H9 (cell line): ENCODE measurements at regions not wholly inside any gene's neighbourhood (a gene's known extent, or its start where the extent isn't known, plus 50 kb on each side); places are given as distances from the start of the nearest gene placed in this dataset.

Experiments used
- DNase-seq: peaks from one replicate; pipeline ENCODE4 v3.0.0-alpha.2; 2017
- H2AFZ ChIP-seq: one replicate; pipeline ENCODE4 v1.6.1; 2013; ENCODE audit warnings: mild to moderate bottlenecking, low read length, control low read depth, moderate library complexity
- H2AK5ac ChIP-seq: 2 replicates; pipeline ENCODE4 v1.6.1; 2013; ENCODE audit warnings: low read length, control low read depth, mixed read lengths; ENCODE audit not compliant: insufficient read length
- H2BK120ac ChIP-seq: one replicate; pipeline ENCODE4 v1.6.1; 2013; ENCODE audit warnings: low read depth, mild to moderate bottlenecking, low read length, control low read depth, inconsistent platforms; ENCODE audit not compliant: poor library complexity, severe bottlenecking
- H2BK12ac ChIP-seq: 2 replicates; pipeline ENCODE4 v1.6.1; 2013; ENCODE audit warnings: low read length, control low read depth, mixed read lengths, low read depth; ENCODE audit not compliant: insufficient read length
- H2BK15ac ChIP-seq: 2 replicates; pipeline ENCODE4 v1.6.1; 2013; ENCODE audit warnings: low read depth, low read length, control low read depth
- H2BK20ac ChIP-seq: one replicate; pipeline ENCODE4 v1.6.1; 2013; ENCODE audit warnings: low read depth, mild to moderate bottlenecking, low read length, control low read depth, inconsistent platforms; ENCODE audit not compliant: poor library complexity, severe bottlenecking
- H2BK5ac ChIP-seq: 2 replicates; pipeline ENCODE4 v1.6.1; 2013; ENCODE audit warnings: low read length, control low read depth, mixed read lengths; ENCODE audit not compliant: insufficient read length
- H3K14ac ChIP-seq: 2 replicates; pipeline ENCODE4 v1.6.1; 2013; ENCODE audit warnings: low read length, control low read depth; ENCODE audit not compliant: insufficient read depth
- H3K18ac ChIP-seq: 2 replicates; pipeline ENCODE4 v1.6.1; 2013; ENCODE audit warnings: low read depth, mild to moderate bottlenecking, mixed read lengths, low read length, control low read depth; ENCODE audit not compliant: insufficient read length
- H3K23ac ChIP-seq: 2 replicates; pipeline ENCODE4 v1.6.1; 2013; ENCODE audit warnings: low read length, control low read depth, mixed read lengths, low read depth; ENCODE audit not compliant: insufficient read length
- H3K23me2 ChIP-seq: 2 replicates; pipeline ENCODE4 v1.6.1; 2013; ENCODE audit warnings: low read depth, mild to moderate bottlenecking, mixed read lengths, low read length, control low read depth; ENCODE audit not compliant: insufficient read length, poor library complexity, severe bottlenecking
- H3K27ac ChIP-seq: 2 replicates; pipeline ENCODE4 v1.5.1; 2013; ENCODE audit warnings: low read length, control low read depth, mixed read lengths, low read depth; ENCODE audit not compliant: insufficient read length
- H3K27me3 ChIP-seq: 2 replicates; pipeline ENCODE4 v1.6.1; 2013; ENCODE audit warnings: low read length, control low read depth, inconsistent platforms; ENCODE audit not compliant: insufficient read depth
- H3K4ac ChIP-seq: 2 replicates; pipeline ENCODE4 v1.6.1; 2013; ENCODE audit warnings: low read depth, mild to moderate bottlenecking, control low read depth, inconsistent platforms, low read length, moderate library complexity
- H3K4me1 ChIP-seq: 2 replicates; pipeline ENCODE4 v1.6.1; 2013; ENCODE audit warnings: low read length, control low read depth, inconsistent platforms; ENCODE audit not compliant: insufficient read depth
- H3K4me2 ChIP-seq: 2 replicates; pipeline ENCODE4 v1.6.1; 2013; ENCODE audit warnings: low read length, control low read depth, mixed read lengths; ENCODE audit not compliant: insufficient read length, insufficient read depth
- H3K56ac ChIP-seq: 2 replicates; pipeline ENCODE4 v1.6.1; 2013; ENCODE audit warnings: low read depth, mild to moderate bottlenecking, mixed read lengths, low read length, control low read depth; ENCODE audit not compliant: insufficient read length
- H3K79me1 ChIP-seq: 2 replicates; pipeline ENCODE4 v1.6.1; 2013; ENCODE audit warnings: low read depth, mild to moderate bottlenecking, moderate library complexity, low read length, control low read depth, inconsistent platforms; ENCODE audit not compliant: insufficient read depth, poor library complexity, severe bottlenecking
- H3K79me2 ChIP-seq: 2 replicates; pipeline ENCODE4 v1.6.1; 2013; ENCODE audit warnings: low read length, control low read depth, inconsistent platforms; ENCODE audit not compliant: insufficient read depth
- H3K9ac ChIP-seq: 2 replicates; pipeline ENCODE4 v1.6.1; 2013; ENCODE audit warnings: low read length, control low read depth, mixed read lengths; ENCODE audit not compliant: insufficient read length; ENCODE audit errors: extremely low read depth
- H3K9me3 ChIP-seq: one replicate; pipeline ENCODE4 v1.6.1; 2013; ENCODE audit warnings: low read depth, low read length, inconsistent platforms; ENCODE audit not compliant: control insufficient read depth
- H3T11ph ChIP-seq: one replicate; pipeline ENCODE4 v1.6.1; 2013; ENCODE audit warnings: mild to moderate bottlenecking, low read length, control low read depth, inconsistent platforms
- H4K20me1 ChIP-seq: one replicate; pipeline ENCODE4 v1.6.1; 2013; ENCODE audit not compliant: control insufficient read depth, insufficient read length, insufficient read depth
- H4K5ac ChIP-seq: 2 replicates; pipeline ENCODE4 v1.6.1; 2013; ENCODE audit warnings: low read depth, mild to moderate bottlenecking, mixed read lengths, low read length, control low read depth; ENCODE audit not compliant: insufficient read length
- H4K8ac ChIP-seq: replicated peaks from 2 replicates; pipeline ENCODE4 v1.6.1; 2013; ENCODE audit warnings: low read length, control low read depth, mixed read lengths, low read depth; ENCODE audit not compliant: insufficient read length
- H4K91ac ChIP-seq: 2 replicates; pipeline ENCODE4 v1.6.1; 2013; ENCODE audit warnings: low read depth, mild to moderate bottlenecking, moderate library complexity, mixed read lengths, low read length, control low read depth; ENCODE audit not compliant: insufficient read length
- H3K27ac Mint-ChIP-seq, 3 experiments: 2 replicates in 2 of 3; 3 replicates in 1 of 3; pipeline ENCODE4 v1.8.0; 2020 to 2021; ENCODE audit warnings: mixed read lengths in 3 of 3, mild to moderate bottlenecking in 1 of 3, moderate library complexity in 1 of 3
- H3K27me3 Mint-ChIP-seq: 2 replicates; pipeline ENCODE4 v1.8.0; 2021; ENCODE audit warnings: low read depth, mild to moderate bottlenecking, moderate library complexity, mixed read lengths
- H3K36me3 Mint-ChIP-seq, 3 experiments: 2 replicates in 2 of 3; 3 replicates in 1 of 3; pipeline ENCODE4 v1.8.0; 2020 to 2021; ENCODE audit warnings: low read depth in 3 of 3, mixed read lengths in 3 of 3; ENCODE audit not compliant: insufficient read depth in 1 of 3
- H3K4me1 Mint-ChIP-seq, 2 experiments: 2 replicates each; pipeline ENCODE4 v1.8.0; 2020; ENCODE audit warnings: mixed read lengths in 2 of 2
- H3K4me3 Mint-ChIP-seq, 2 experiments: 2 replicates in 1 of 2; 3 replicates in 1 of 2; pipeline ENCODE4 v1.8.0; 2020 to 2021; ENCODE audit warnings: mild to moderate bottlenecking in 2 of 2, mixed read lengths in 2 of 2, moderate library complexity in 1 of 2
- H3K9me3 Mint-ChIP-seq, 2 experiments: 2 replicates in 1 of 2; 3 replicates in 1 of 2; pipeline ENCODE4 v1.8.0; 2020; ENCODE audit warnings: mild to moderate bottlenecking in 2 of 2, mixed read lengths in 2 of 2, moderate library complexity in 1 of 2
- WGBS: extraction: QIAGEN DNeasy Blood & Tissue Kit; methylation state at CpG from one replicate; pipeline ENCODE4 v1.1.7; 2013; ENCODE audit warnings: missing lambda C conversion rate, low lambda C conversion rate, mixed read lengths; ENCODE audit not compliant: insufficient read length; ENCODE audit errors: extremely low coverage; 5-methylcytosine and 5-hydroxymethylcytosine counted together
- TF ChIP-seq, protein P1 (sequence below): fragments of 200-600 bp; sonication (generic); conservative IDR thresholded peaks from 3 replicates; pipeline ENCODE4 v1.8.0; 2021; ENCODE audit warnings: antibody characterized with exemption, mild to moderate bottlenecking

DNA sequence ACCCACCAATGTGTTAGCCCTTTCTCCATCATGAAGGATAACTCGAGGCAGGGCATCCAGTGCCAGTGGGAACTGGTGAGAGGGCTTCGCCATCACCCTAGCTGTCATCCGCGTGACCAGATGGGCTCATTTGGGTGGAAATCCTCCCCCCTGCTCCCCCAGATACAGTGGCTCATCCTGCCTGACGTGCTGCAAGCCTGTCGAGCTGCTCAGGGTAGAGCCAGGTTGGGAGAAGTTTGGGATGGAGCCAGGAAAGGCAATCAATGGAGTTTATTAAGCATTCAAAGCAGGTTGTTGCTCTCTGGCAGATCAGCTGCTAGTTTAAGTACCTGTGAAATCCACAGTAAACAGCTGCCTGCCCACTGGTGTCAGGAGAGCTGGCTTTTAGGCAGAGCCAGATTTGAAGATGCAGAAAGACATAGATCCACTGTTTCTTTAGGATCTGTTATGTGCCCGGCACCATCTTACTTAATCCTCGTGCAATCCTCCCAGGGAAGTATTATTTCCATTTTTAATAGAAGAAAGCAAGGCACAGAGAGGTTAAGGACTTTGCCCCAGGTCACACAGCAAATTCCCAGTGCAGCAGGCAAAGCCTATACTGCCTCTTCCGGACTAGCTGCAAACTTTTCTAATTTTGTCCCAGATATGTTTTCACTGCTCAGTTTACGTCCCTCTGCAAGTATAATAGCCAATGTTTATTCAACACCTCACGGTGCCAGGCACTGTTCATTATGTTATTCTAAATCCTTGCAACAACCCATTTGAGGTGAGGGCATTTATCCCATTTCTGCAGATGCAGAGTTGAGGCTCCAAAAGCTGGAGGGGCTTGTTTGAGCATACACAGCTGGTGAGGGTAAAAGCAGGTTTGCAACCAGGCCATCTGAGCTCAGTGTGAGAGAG lies 54.1 kb upstream of the KCNG1 start:
- no peak for DNase-seq
- no peaks in the 10 kb centered on the region for H3K9me3 ChIP-seq
- H3K4me1 ChIP-seq: no peaks in the 10 kb centered on the region; the same call in 1 of the 2 replicates
- no peaks in the 10 kb centered on the region; a peak in 1 of 5 replicates for H3K9me3 Mint-ChIP-seq
- H3K23ac ChIP-seq: no peak overlapping the region
- no peak overlapping the region for H2BK120ac ChIP-seq
- TF ChIP-seq, protein P1, sequence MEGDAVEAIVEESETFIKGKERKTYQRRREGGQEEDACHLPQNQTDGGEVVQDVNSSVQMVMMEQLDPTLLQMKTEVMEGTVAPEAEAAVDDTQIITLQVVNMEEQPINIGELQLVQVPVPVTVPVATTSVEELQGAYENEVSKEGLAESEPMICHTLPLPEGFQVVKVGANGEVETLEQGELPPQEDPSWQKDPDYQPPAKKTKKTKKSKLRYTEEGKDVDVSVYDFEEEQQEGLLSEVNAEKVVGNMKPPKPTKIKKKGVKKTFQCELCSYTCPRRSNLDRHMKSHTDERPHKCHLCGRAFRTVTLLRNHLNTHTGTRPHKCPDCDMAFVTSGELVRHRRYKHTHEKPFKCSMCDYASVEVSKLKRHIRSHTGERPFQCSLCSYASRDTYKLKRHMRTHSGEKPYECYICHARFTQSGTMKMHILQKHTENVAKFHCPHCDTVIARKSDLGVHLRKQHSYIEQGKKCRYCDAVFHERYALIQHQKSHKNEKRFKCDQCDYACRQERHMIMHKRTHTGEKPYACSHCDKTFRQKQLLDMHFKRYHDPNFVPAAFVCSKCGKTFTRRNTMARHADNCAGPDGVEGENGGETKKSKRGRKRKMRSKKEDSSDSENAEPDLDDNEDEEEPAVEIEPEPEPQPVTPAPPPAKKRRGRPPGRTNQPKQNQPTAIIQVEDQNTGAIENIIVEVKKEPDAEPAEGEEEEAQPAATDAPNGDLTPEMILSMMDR: no peak
- no peak overlapping the region; a peak in 1 of 7 replicates for H3K27ac Mint-ChIP-seq
- no peaks in the 10 kb centered on the region for H3K36me3 Mint-ChIP-seq
- H3K4ac ChIP-seq: no peak overlapping the region
- H2AK5ac ChIP-seq: no peak overlapping the region
- no peak overlapping the region for H2BK5ac ChIP-seq
- H2BK12ac ChIP-seq: no peak overlapping the region
- H3K18ac ChIP-seq: no peak overlapping the region
- H3K23me2 ChIP-seq: no peaks in the 10 kb centered on the region
- no peaks in the 10 kb centered on the region for H4K20me1 ChIP-seq
- H3K79me1 ChIP-seq: no peaks in the 10 kb centered on the region
- H2BK20ac ChIP-seq: no peak overlapping the region
- no peak overlapping the region for H3K56ac ChIP-seq
- peaks cover 13 to 14% of the 10 kb centered on the region in 2 experiments for H3K4me1 Mint-ChIP-seq
- no peak overlapping the region for H4K91ac ChIP-seq
- no peak overlapping the region for H2AFZ ChIP-seq
- peaks cover 9% of the 10 kb centered on the region for H3K27me3 Mint-ChIP-seq
- H4K5ac ChIP-seq: no peak overlapping the region
- H3K9ac ChIP-seq: no peak overlapping the region
- H2BK15ac ChIP-seq: no peak overlapping the region
- H3K4me3 Mint-ChIP-seq: no peak overlapping the region
- H3K14ac ChIP-seq: no peak overlapping the region; the same call in 1 of the 2 replicates
- H3T11ph ChIP-seq: no peak overlapping the region
- no peak overlapping the region for H4K8ac ChIP-seq
- H3K27me3 ChIP-seq: no peaks in the 10 kb centered on the region
- WGBS: no CpG with 5 or more reads among the region's 11 CpGs
- no peak overlapping the region for H3K4me2 ChIP-seq
- no peak overlapping the region for H3K27ac ChIP-seq
- H3K79me2 ChIP-seq: no peaks in the 10 kb centered on the region
